KOPT-K1 (cell line): ENCODE measurements at regions not wholly inside any gene's neighbourhood (a gene's known extent, or its start where the extent isn't known, plus 50 kb on each side); places are given as distances from the start of the nearest gene placed in this dataset.

Experiments
- H3K27ac ChIP-seq: fragments of 200-600 bp; sonication (generic); 2 replicates; pipeline ENCODE4 v1.5.1; 2016; ENCODE audit warnings: antibody characterized with exemption, mild to moderate bottlenecking, low read depth, low read length; ENCODE audit not compliant: poor library complexity, severe bottlenecking
- H3K36me3 ChIP-seq: fragments of 200-600 bp; sonication (generic); 2 replicates; pipeline ENCODE4 v1.5.1; 2017; ENCODE audit warnings: antibody characterized with exemption, mild to moderate bottlenecking, low read length, moderate library complexity; ENCODE audit not compliant: insufficient read depth
- H3K9me3 ChIP-seq: fragments of 200-600 bp; sonication (generic); 2 replicates; pipeline ENCODE4 v1.5.1; 2017; ENCODE audit warnings: antibody characterized with exemption, low read length, mild to moderate bottlenecking; ENCODE audit not compliant: insufficient read depth, poor library complexity, severe bottlenecking

DNA sequence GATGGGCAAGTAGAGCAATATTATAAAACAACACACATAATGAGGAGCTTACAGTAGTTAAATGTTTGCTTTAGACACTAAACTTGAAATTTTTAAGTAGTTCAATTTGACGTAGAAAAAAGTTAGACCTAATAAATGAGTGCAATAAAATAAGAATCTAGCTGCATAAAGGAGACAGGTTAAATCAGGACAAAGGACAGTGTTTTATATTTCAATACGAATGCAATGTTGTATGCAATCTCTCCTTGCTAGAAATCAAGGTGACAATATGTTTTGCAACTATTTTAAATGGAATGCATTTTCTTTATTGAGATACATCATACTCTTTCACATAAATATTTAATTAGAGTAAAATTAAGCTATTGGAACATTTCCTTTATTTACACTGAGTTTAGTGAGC lies 267.9 kb downstream of the CASP12 start:
- Histone ChIP-seq H3K9me3 (no peaks in the 10 kb centered on the region), H3K27ac (no peak overlapping the region), H3K36me3 (no peaks in the 10 kb centered on the region)

DNA sequence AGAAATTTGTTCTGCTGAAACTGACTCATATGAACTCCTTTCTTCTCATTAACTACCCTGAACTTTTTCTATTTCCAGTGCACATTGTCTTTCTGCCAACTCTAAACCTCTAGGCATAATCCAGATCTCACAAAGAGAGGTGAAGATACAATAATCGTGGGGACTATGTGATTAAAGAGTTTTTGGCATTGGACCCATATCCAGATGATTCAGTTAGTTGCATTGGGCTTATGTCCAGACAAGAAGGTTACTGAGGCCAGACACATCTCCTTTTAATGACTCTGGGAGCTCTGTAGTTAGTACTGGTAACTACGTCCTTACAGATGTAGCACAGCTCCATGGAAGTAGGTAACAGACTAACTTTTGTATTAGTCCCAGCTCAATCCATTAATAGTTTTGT lies 273.0 kb downstream of the CASP12 start:
- Histone ChIP-seq H3K36me3 (no peaks in the 10 kb centered on the region), H3K9me3 (no peaks in the 10 kb centered on the region), H3K27ac (no peak overlapping the region)

DNA sequence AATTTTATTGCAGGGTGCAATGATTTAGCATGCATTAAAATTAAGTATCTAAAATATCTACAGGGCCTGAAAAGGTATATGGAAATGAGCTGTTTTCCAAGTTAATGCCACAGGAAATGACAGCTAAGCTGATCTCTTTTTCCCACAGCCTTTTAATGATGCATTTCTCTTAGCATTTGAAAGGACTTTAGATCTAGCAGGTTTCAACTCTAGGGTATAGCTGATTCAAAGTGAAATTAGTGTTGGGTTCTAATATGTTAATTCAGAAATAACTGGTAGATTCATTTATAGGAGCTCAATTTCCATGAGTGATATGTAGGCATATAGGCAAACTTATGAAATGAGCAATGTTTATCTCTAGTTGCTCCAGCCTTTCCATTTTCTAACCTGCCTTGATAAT lies 274.2 kb downstream of the CASP12 start:
- Histone ChIP-seq H3K9me3 (no peaks in the 10 kb centered on the region), H3K27ac (no peak overlapping the region), H3K36me3 (no peaks in the 10 kb centered on the region)

DNA sequence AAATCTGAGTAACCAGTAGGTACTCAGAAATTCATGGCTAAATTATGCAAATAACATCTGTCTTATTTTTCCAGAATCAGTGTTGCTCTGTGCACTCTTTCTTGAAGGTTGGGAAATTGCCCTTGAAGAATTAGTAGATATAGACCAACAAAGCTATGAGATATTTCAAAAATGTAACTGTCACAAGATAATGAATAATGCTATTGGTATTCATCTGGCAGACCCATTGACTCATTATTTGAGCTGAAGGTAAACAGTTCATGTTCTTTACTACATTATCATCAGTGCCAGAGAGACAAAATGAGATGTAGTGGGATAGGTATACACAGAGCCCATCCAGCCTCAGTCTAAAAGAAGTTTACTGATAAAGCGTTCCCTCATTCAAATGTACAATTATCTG lies 274.7 kb downstream of the CASP12 start:
- Histone ChIP-seq H3K27ac (no peak overlapping the region), H3K36me3 (no peaks in the 10 kb centered on the region), H3K9me3 (no peaks in the 10 kb centered on the region)

DNA sequence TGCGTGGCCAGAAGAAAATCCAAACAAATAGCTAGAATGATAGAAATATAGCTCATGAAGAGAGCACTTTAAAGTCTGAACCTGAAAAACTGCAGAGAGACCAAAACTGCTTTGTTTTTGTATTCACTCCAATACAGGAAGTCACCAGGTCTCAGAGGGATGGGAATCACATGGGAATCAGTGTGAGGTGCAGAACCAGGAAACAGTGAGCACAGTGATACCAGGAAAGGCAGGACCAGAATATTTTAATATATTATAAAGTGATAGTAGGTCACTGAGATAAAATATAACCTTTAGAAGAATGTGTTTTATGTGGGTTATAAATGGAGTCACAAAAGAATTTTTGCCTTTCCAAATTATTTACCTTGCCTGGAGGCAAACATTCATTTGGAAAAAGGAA lies 277.3 kb downstream of the CASP12 start:
- Histone ChIP-seq H3K9me3 (no peaks in the 10 kb centered on the region), H3K27ac (no peak overlapping the region), H3K36me3 (no peaks in the 10 kb centered on the region)

DNA sequence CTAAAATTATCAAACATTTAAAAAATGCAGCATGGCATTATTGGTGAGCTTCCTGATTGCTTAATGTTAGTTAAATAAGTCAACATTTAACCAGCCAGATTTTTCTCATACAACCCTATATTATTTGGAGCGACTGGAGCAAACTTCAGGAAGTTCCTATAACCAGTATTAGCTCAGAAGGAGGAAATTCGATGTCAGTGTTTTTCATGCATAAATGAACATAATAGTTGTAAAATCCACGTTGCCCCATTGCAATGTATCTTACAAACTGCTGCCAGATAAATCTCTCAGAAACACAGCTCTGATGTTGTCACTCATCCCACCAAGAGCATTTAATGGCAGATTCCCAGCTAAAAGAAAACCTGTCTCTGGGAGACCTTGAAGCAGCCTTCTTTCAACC lies 278.5 kb downstream of the CASP12 start:
- Histone ChIP-seq H3K9me3 (no peaks in the 10 kb centered on the region), H3K27ac (no peak overlapping the region), H3K36me3 (no peaks in the 10 kb centered on the region)

DNA sequence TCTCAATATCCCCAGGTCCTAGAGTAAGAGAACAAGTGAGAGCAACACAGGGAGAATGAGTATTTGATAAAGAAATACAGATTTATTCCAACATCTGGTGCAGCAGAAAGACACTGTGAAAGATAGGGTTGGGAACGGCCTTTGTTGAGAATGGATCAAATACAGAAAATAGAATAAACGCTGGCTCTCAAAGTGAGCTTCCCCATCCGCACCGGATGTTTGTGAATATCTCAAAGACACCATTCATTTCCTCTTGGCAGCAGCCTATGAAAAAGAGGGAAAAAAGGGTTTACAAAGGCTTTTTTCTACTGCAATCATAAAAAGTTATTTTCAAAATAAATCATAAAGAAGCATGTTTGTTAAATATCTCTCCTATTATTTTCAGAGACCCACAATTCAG lies 279.3 kb downstream of the CASP12 start:
- H3K36me3 ChIP-seq: no peaks in the 10 kb centered on the region
- H3K9me3 ChIP-seq: no peaks in the 10 kb centered on the region
- no peak overlapping the region for H3K27ac ChIP-seq

DNA sequence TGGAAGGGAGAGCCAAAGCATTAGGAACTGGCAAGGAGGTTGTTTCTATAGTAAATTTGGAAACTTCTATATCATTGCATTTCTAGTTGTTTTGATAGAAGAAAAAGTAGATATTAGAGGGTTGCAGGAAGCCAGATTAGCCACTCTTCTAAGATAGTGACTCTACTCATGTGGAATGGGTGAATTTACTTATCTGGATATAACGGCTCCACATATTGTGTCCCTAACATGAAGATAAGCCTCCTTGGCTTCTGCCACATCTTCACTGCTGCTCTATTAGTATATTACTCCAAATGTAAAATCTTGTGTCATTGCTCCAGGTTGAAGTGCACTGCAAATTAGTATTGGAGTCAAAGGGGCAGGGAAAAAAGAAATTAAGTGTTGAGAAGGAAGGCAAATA lies 283.3 kb downstream of the CASP12 start:
- Histone ChIP-seq H3K27ac (no peak overlapping the region), H3K9me3 (no peaks in the 10 kb centered on the region), H3K36me3 (no peaks in the 10 kb centered on the region)

DNA sequence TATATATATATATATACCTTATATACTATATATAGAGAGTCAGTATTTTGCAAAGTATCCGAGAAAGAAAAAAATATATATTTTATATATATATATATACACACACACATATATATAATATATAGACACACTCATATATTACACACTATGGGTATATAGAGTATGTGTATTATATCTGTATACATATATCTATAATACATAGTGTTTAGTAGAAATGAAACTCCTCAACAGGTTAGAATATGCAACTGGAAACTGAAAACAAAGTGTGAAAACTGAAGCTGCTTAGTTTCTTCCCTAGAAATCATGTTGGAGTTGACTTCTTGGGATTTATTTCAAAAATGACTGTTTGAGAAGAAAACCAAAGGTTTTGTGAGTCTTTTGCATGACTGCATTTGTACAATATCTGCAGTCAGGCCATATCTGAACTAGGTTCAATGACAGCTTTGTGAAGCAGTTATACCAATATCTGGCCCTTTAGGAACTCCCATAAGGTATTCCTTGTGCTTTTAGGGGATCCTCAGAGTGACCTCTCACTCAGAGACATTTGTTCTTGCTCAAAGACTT lies 284.1 kb downstream of the CASP12 start:
- Histone ChIP-seq H3K36me3 (no peaks in the 10 kb centered on the region), H3K9me3 (no peaks in the 10 kb centered on the region), H3K27ac (no peak overlapping the region)

DNA sequence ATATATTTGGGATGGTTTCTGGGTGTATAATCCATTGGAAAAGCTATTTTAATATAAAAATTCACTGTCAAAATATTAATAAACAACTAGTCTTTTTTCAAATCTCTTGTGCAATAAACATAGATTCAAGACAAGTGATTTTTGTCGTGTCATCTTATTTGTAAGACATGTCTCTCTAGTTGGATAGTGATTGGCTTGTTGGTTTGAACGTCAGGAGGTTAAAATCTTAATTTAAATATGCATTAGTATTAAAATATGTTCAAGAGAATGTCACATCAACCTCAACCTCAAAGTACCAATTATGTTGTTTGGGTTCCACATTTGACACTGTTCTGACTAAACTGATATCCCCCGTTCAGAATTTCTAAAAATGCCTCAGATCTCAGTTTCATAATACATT lies 287.6 kb downstream of the CASP12 start:
- Histone ChIP-seq H3K27ac (no peak overlapping the region), H3K36me3 (no peaks in the 10 kb centered on the region), H3K9me3 (no peaks in the 10 kb centered on the region)

DNA sequence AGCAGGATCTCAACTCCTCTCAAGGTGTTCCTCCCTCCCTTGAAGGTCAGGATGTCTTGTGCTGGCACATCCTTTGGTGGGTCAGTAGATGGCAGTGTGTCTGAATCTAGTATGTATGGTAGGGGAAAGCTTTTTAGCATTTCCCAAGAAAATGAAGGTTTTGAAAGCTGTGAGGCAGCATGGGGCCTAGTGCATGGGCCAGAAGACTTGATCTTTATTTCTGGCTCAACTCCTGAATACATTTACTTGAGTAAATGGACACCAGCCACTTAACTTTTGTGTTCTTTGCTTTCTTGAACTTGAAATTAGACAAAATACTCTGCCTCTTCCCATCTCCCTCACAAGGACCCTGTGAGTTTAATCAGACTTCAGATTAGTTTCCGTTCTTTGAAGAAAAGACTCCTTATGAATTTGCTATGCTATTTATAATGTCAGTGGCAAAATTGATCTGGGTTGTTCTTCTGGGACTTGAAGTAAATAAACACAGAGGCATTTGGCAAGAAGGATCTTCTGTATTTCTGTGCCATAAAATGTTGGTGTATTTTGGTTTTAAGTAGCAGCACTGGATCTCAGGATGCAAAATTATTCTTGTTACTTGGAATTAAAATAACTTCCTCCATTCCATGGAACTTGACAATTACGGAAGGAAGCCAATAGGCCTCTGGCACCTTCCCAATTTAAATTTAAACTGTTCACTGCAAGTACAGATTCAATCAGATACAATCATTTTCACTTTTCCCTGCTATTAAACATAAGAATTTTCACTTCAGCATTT lies 288.8 kb downstream of the CASP12 start:
- no peaks in the 10 kb centered on the region for H3K9me3 ChIP-seq
- H3K36me3 ChIP-seq: no peaks in the 10 kb centered on the region
- no peak overlapping the region for H3K27ac ChIP-seq

DNA sequence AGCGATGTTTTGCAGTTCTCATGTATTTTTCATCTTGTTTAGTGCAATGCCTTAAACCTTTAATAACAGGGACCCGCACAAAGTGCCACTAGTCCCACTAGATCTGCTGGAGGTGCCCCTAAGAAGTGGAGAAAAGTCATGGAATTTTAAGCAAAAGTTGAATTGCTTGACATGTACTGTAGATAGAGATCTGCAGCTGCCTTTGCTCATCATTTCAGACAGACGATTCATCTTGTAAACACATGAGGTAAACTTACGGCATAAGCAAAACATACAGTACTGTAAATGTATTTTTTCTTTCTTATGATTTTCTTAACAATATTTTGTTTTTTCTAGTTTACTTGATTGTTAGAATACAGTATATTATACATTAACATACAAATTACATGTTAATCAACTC lies 295.6 kb downstream of the CASP12 start:
- no peaks in the 10 kb centered on the region for H3K9me3 ChIP-seq
- H3K27ac ChIP-seq: no peak overlapping the region
- no peaks in the 10 kb centered on the region for H3K36me3 ChIP-seq

DNA sequence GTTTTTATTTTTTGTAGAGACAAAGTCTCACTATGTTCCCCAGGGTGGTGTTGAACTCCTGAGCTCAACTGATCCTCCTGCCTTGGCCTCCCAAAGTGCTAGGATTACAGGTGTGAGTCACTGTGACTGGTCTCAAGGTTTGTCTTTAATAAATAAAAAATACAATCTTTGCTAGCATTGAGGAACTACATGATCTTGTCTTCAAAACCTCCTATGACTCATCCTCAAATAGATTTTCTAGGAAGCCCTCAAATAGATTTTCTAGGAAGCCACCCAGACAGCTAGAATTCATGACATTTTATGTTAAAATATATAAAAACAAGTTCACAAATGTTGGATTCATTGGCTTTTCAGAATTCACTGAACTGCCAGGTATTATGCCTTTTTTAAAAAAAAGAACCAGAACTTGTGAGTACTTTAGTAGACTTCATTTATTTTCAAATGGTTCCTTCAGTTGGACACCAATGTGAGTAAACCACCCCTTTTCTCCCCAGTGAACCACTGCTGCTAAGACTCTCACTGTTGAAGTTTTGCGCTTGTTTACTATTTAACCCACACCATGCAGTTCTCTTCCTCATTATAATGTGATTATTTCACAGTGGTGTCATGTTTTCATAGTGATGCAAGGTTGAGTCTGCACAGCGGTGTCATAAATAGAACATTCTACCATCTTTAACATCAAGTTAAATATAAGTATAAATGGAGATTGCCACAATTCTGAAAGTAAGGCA lies 303.9 kb downstream of the CASP12 start:
- Histone ChIP-seq H3K9me3 (no peaks in the 10 kb centered on the region), H3K27ac (no peak overlapping the region), H3K36me3 (no peaks in the 10 kb centered on the region)

DNA sequence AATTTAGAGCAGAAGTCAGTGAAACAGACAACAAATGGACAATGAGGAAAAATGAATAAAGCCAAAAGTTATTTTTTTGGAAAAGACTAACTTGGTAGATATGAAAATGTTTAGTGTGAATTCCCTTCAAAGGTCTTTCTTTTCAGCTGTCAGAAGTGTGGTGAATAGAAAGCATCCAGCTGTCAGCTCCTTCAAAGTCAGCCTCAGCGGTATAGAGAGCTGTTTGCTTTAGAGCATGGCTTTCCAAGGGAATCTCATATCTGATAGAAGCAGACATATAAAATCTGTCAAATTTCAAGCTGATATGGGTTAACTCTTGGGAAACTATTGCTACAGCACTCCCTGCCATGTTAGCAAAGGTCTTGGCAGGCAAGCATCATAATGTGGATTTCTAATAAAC lies 309.3 kb downstream of the CASP12 start:
- Histone ChIP-seq H3K9me3 (no peaks in the 10 kb centered on the region), H3K27ac (no peak overlapping the region), H3K36me3 (no peaks in the 10 kb centered on the region)

DNA sequence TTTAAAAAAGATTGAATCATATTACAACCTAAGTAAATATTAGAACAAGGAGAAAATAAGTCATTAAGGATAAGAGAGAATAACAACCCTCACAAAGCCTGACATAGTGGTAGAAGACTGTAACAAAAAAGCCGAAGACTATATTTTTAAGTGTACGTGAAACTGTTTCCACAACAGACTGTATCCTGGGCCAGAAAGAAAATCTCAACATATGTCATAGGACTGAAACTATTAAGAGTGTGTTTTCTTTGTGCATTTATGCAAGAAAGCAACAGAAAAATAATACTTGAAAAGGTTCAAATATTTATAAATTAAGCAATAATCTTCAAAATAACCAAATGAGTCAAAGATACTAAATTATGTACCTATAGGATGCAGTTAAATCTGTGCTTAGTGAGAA lies 309.8 kb downstream of the CASP12 start:
- no peak overlapping the region for H3K27ac ChIP-seq
- H3K9me3 ChIP-seq: no peaks in the 10 kb centered on the region
- no peaks in the 10 kb centered on the region for H3K36me3 ChIP-seq

DNA sequence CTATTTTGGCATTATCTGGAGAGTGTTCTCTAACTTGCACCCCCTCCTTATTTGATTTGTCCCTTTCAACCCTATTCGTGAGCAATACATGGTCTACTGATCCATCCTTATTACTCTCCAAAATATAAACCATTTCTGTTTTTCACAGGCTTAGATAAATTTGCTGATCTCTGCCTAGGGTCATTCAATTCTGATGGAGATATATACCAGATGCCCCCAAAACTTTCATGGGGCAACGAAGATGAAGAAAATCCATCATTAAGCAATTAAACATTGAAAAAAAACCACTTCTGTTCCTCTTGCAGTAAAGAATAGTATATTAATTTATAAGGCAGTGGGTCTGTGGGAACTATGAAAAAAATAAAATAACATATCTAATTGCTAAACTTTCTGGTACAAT lies 313.4 kb downstream of the CASP12 start:
- H3K36me3 ChIP-seq: no peaks in the 10 kb centered on the region
- H3K27ac ChIP-seq: no peak overlapping the region
- no peaks in the 10 kb centered on the region for H3K9me3 ChIP-seq
